HCT116 (cell line): ENCODE measurements at regions not wholly inside any gene's neighbourhood (a gene's known extent, or its start where the extent isn't known, plus 50 kb on each side); places are given as distances from the start of the nearest gene placed in this dataset.

Experiments used
- ATAC-seq: fragments of 200-7000 bp; cut with Tn5 transposase; 2 replicates; pipeline ENCODE4 v1.9.1; 2020; ENCODE audit warnings: mild to moderate bottlenecking, moderate library complexity
- BruUV-seq: library from RNA; stranded (reverse); fragments of 400-500 nt; replicated peaks from 2 replicates; lab custom pipeline; 2021; lab: Mats Ljungman, UMichigan
- CTCF ChIA-PET: fragments of 300-600 bp; sonication (Branson Sonifier 250); formaldehyde crosslinking; loops from one replicate; lab custom pipeline; 2021; ENCODE audit warnings: antibody characterized with exemption; lab: Charles Lee
- POLR2A ChIA-PET: fragments of 300-600, 350-600 bp; sonication (Branson Sonifier 250); formaldehyde crosslinking; loops from one replicate; lab custom pipeline; 2021; ENCODE audit warnings: antibody characterized with exemption; lab: Charles Lee
- RAD21 ChIA-PET, 2 experiments: fragments of 300-600 bp; sonication (Branson Sonifier 250); formaldehyde crosslinking; loops; one replicate each; lab custom pipeline; 2023; ENCODE audit warnings: low total read pairs in 2 of 2; ENCODE audit not compliant: uncharacterized antibody in 2 of 2, unreplicated experiment in 2 of 2, low non-redundant PET in 1 of 2; lab: Charles Lee
- DNase-seq: peaks from one replicate; pipeline ENCODE4 v3.0.0-alpha.2; 2010; ENCODE audit warnings: low read depth, low spot score
- H2AFZ ChIP-seq: fragments of 200-600 bp; shearing (Covaris generic), sonication (generic); 2 replicates; pipeline ENCODE4 v1.6.1; 2017; ENCODE audit warnings: low read depth, mixed run types, mixed read lengths, antibody characterized with exemption, low read length; ENCODE audit not compliant: poor library complexity, severe bottlenecking
- H3K27ac ChIP-seq: 2 replicates; pipeline ENCODE4 v1.5.1; 2012; ENCODE audit warnings: low read depth, low read length
- H3K27me3 ChIP-seq: fragments of 200-600 bp; sonication (generic); 2 replicates; pipeline ENCODE4 v1.6.1; 2016; ENCODE audit warnings: mixed run types, low read length, mixed read lengths; ENCODE audit not compliant: insufficient read depth
- H3K36me3 ChIP-seq, 2 experiments: fragments of 200-500 bp in 1 of 2; fragments of 200-600 bp in 1 of 2; sonication (Bioruptor generic) in 1 of 2; sonication (generic) in 1 of 2; 2 replicates each; pipeline versions ENCODE4 v1.5.1 to v1.6.1; 2014 to 2016; ENCODE audit warnings: low read length in 2 of 2, inconsistent platforms in 1 of 2, mixed read lengths in 1 of 2, mixed run types in 1 of 2; ENCODE audit not compliant: insufficient read depth in 2 of 2, control insufficient read depth in 1 of 2
- H3K4me1 ChIP-seq, 2 experiments: fragments of 200-600 bp in 1 of 2; sonication (generic) in 1 of 2; 2 replicates each; pipeline versions ENCODE4 v1.5.1 to v1.6.1; 2012 to 2017; ENCODE audit warnings: low read length in 2 of 2, inconsistent platforms in 1 of 2, mild to moderate bottlenecking in 1 of 2, mixed read lengths in 1 of 2, mixed run types in 1 of 2, moderate library complexity in 1 of 2; ENCODE audit not compliant: insufficient read depth in 2 of 2, control insufficient read depth in 1 of 2
- H3K4me2 ChIP-seq: fragments of 200-600 bp; sonication (generic); 2 replicates; pipeline ENCODE4 v1.6.1; 2017; ENCODE audit warnings: mixed run types, low read length, mixed read lengths
- H3K4me3 ChIP-seq, 2 experiments: fragments of 200-600 bp in 1 of 2; sonication (generic) in 1 of 2; replicated peaks in 1 of 2; 2 replicates each; pipeline ENCODE4 v1.5.1; 2011 to 2016; ENCODE audit warnings: low read length in 2 of 2, control low read depth in 1 of 2, low read depth in 1 of 2, mild to moderate bottlenecking in 1 of 2, mixed read lengths in 1 of 2, mixed run types in 1 of 2
- H3K79me2 ChIP-seq: fragments of 200-600 bp; sonication (generic); 2 replicates; pipeline ENCODE4 v1.6.1; 2017; ENCODE audit warnings: mild to moderate bottlenecking, mixed run types, low read length, moderate library complexity, mixed read lengths; ENCODE audit not compliant: insufficient read depth
- H3K9ac ChIP-seq: fragments of 200-600 bp; sonication (generic); 2 replicates; pipeline ENCODE4 v1.6.1; 2016; ENCODE audit warnings: low read length, mixed read lengths
- H3K9me2 ChIP-seq: fragments of 200-600 bp; sonication (generic), shearing (Covaris generic); 2 replicates; pipeline ENCODE4 v1.6.1; 2017; ENCODE audit warnings: mixed run types, mild to moderate bottlenecking, moderate library complexity; ENCODE audit not compliant: insufficient read depth
- H3K9me3 ChIP-seq, 2 experiments: fragments of 200-500 bp in 1 of 2; fragments of 200-600 bp in 1 of 2; sonication (Bioruptor generic) in 1 of 2; sonication (generic) in 1 of 2; 2 replicates each; pipeline ENCODE4 v1.6.1; 2014 to 2017; ENCODE audit warnings: low read length in 2 of 2, mixed read lengths in 2 of 2, inconsistent platforms in 1 of 2, low read depth in 1 of 2, mild to moderate bottlenecking in 1 of 2, mixed run types in 1 of 2, moderate library complexity in 1 of 2; ENCODE audit not compliant: control insufficient read depth in 1 of 2, insufficient read depth in 1 of 2
- H4K20me1 ChIP-seq: fragments of 200-600 bp; sonication (generic), shearing (Covaris generic); 2 replicates; pipeline ENCODE4 v1.6.1; 2017; ENCODE audit warnings: mixed run types, mild to moderate bottlenecking, moderate library complexity; ENCODE audit not compliant: insufficient read depth
- CBX3 ChIP-seq: IDR thresholded peaks from 2 replicates; pipeline ENCODE4 v1.6.1; 2012; ENCODE audit warnings: low read depth
- CEBPB ChIP-seq: IDR thresholded peaks from 2 replicates; pipeline ENCODE4 v1.6.1; 2012; ENCODE audit warnings: low read depth
- EZH2phosphoT487 ChIP-seq: fragments of 200-600 bp; IDR thresholded peaks from 2 replicates; pipeline ENCODE4 v1.6.1; 2018; ENCODE audit warnings: antibody characterized with exemption, borderline replicate concordance
- JUND ChIP-seq: IDR thresholded peaks from 2 replicates; pipeline ENCODE4 v1.6.1; 2012
- POLR2A ChIP-seq: IDR thresholded peaks from 2 replicates; pipeline ENCODE4 v1.7.0; 2011; ENCODE audit warnings: borderline replicate concordance; ENCODE audit not compliant: insufficient read depth, insufficient read length; ENCODE audit errors: extremely low read depth
- POLR2AphosphoS5 ChIP-seq: IDR thresholded peaks from 2 replicates; pipeline ENCODE4 v1.6.1; 2011; ENCODE audit warnings: mild to moderate bottlenecking, low read depth, low read length, moderate library complexity
- RAD21 ChIP-seq: IDR thresholded peaks from 2 replicates; pipeline ENCODE4 v1.6.1; 2012; ENCODE audit warnings: low read depth, mild to moderate bottlenecking
- SP1 ChIP-seq: IDR thresholded peaks from 2 replicates; pipeline ENCODE4 v1.6.1; 2012; ENCODE audit warnings: low read depth
- YY1 ChIP-seq: IDR thresholded peaks from 2 replicates; pipeline ENCODE4 v1.6.1; 2011; ENCODE audit warnings: low read length, low read depth, moderate library complexity, mild to moderate bottlenecking; ENCODE audit not compliant: insufficient replicate concordance; ENCODE audit errors: extremely low read depth
- ZFX ChIP-seq: fragments of 450-650 bp; IDR thresholded peaks from 2 replicates; pipeline ENCODE4 v1.6.1; 2017
- intact Hi-C: fragments of 100-400 bp; cut with micrococcal nuclease; formaldehyde crosslinking; loops from 2 replicates; pipeline ENCODE4 v1.10.0; 2022
- TF ChIP-seq, protein P1 (sequence below): IDR thresholded peaks from 2 replicates; pipeline ENCODE4 v1.6.1; 2012; ENCODE audit warnings: low read depth

DNA sequence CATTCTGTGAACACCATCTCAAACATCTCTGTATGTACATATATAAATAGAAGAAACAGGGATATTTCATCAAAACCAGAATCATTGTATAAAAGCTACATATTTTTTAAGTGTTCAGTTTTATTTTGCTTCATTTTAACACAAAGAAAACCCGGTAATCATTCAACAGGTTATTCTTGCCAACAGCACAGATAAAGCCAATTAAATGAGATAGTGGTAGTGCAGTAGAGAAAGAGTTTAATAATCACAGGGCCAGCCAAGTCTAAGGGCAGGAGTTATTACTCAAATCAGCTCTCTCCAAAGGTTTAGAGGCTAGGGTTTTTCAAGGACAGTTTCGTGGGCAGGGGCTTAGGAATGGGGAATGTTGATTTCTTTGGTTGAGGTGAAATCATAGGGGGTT is 261.0 kb upstream of the KIF2A start:
- RAD21 ChIA-PET: no interaction called here
- Histone ChIP-seq H3K9ac (no peak overlapping the region), H3K4me1 (no peaks in the 10 kb centered on the region), H2AFZ (no peak overlapping the region), H3K9me2 (no peaks in the 10 kb centered on the region), H3K79me2 (no peaks in the 10 kb centered on the region), H3K9me3 (no peaks in the 10 kb centered on the region), H3K27ac (no peak overlapping the region), H3K36me3 (no peaks in the 10 kb centered on the region), H3K4me2 (no peak overlapping the region), H4K20me1 (no peaks in the 10 kb centered on the region), H3K4me3 (no peak overlapping the region), H3K27me3 (peaks cover 76% of the 10 kb centered on the region)
- no peak for DNase-seq
- TF ChIP-seq, protein P1, sequence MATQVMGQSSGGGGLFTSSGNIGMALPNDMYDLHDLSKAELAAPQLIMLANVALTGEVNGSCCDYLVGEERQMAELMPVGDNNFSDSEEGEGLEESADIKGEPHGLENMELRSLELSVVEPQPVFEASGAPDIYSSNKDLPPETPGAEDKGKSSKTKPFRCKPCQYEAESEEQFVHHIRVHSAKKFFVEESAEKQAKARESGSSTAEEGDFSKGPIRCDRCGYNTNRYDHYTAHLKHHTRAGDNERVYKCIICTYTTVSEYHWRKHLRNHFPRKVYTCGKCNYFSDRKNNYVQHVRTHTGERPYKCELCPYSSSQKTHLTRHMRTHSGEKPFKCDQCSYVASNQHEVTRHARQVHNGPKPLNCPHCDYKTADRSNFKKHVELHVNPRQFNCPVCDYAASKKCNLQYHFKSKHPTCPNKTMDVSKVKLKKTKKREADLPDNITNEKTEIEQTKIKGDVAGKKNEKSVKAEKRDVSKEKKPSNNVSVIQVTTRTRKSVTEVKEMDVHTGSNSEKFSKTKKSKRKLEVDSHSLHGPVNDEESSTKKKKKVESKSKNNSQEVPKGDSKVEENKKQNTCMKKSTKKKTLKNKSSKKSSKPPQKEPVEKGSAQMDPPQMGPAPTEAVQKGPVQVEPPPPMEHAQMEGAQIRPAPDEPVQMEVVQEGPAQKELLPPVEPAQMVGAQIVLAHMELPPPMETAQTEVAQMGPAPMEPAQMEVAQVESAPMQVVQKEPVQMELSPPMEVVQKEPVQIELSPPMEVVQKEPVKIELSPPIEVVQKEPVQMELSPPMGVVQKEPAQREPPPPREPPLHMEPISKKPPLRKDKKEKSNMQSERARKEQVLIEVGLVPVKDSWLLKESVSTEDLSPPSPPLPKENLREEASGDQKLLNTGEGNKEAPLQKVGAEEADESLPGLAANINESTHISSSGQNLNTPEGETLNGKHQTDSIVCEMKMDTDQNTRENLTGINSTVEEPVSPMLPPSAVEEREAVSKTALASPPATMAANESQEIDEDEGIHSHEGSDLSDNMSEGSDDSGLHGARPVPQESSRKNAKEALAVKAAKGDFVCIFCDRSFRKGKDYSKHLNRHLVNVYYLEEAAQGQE: no peak
- no peak for TF ChIP-seq RAD21
- no peak for TF ChIP-seq POLR2AphosphoS5
- TF ChIP-seq POLR2A: no peak
- no peak for TF ChIP-seq JUND
- TF ChIP-seq CBX3: no peak
- TF ChIP-seq EZH2phosphoT487: no peak
- TF ChIP-seq ZFX: no peak
- no peak for TF ChIP-seq SP1
- TF ChIP-seq CEBPB: no peak
- TF ChIP-seq YY1: no peak
- CTCF ChIA-PET: no interaction called here
- POLR2A ChIA-PET: no interaction called here
- intact Hi-C loops: no loop called here
- no TSS peak for BruUV-seq
- no peak for ATAC-seq
